NB4 (cell line): ENCODE measurements at regions not wholly inside any gene's neighbourhood (a gene's known extent, or its start where the extent isn't known, plus 50 kb on each side); places are given as distances from the start of the nearest gene placed in this dataset.

Source experiments
- CTCF ChIP-seq: IDR thresholded peaks from one replicate; pipeline ENCODE4 v1.5.1; 2012; ENCODE audit warnings: low read depth, low read length
- MYC ChIP-seq: IDR thresholded peaks from 2 replicates; pipeline ENCODE4 v1.6.1; 2011; ENCODE audit warnings: low read depth, low read length
- POLR2A ChIP-seq: IDR thresholded peaks from 2 replicates; pipeline ENCODE4 v1.6.1; 2011; ENCODE audit warnings: mild to moderate bottlenecking; ENCODE audit not compliant: insufficient read length; ENCODE audit errors: extremely low read depth
- TF ChIP-seq, protein P1 (sequence below): IDR thresholded peaks from 2 replicates; pipeline ENCODE4 v1.6.1; 2011; ENCODE audit warnings: low read depth, low read length

DNA sequence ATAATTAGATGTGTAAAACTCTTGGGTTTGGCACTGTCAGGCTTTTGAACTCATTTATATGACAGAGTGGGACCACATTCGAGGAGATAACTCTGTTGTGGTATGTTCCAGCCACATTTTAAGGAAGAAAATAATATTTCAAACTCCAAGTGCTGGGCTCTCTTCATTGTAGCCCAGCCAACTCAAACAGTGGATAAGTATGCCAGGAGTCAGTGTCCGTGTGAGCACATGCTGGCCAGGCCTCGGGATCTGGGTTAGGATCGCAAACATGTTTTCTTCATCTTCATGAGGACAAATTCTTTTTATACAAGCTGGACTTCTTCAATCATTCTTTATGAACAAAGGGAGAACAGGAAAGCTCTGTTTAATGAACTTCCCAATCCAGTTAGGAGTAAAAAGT is 497.5 kb downstream of the MAFB start:
- TF ChIP-seq CTCF (no peak), POLR2A (no peak), MYC (no peak)
- TF ChIP-seq, protein P1, sequence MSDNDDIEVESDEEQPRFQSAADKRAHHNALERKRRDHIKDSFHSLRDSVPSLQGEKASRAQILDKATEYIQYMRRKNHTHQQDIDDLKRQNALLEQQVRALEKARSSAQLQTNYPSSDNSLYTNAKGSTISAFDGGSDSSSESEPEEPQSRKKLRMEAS: no peak
